ENCODE measurements at regions not wholly inside any gene's neighbourhood (a gene's known extent, or its start where the extent isn't known, plus 50 kb on each side); places are given as distances from the start of the nearest gene placed in this dataset.

- TF ChIP-seq CTCF (IDR thresholded peaks at IDR 0.05; ENCODE audit: low read depth, low read length) = no peak
- no peak for TF ChIP-seq MAX (IDR thresholded peaks at IDR 0.05; ENCODE audit: low read depth, low read length)
- no peak for TF ChIP-seq POLR2A (IDR thresholded peaks at IDR 0.05; ENCODE audit: extremely low read depth, insufficient read length)
- no peak for TF ChIP-seq MYC (IDR thresholded peaks at IDR 0.05; ENCODE audit: low read depth, low read length)
- no peak overlapping the region for H3K4me3 ChIP-seq (ENCODE audit: low read depth, low read length)
- no peak for DNase-seq (ENCODE audit: low read depth)
These were observed 348.4 kb upstream of the MEOX2 start for GRCh38 chr7:16034866-16035265.

- DNase-seq (ENCODE audit: low read depth) = no peak
- H3K4me3 ChIP-seq (ENCODE audit: low read depth, low read length) = no peak overlapping the region
- TF ChIP-seq CTCF (IDR thresholded peaks at IDR 0.05; ENCODE audit: low read depth, low read length) (no peak), MYC (IDR thresholded peaks at IDR 0.05; ENCODE audit: low read depth, low read length) (no peak), MAX (IDR thresholded peaks at IDR 0.05; ENCODE audit: low read depth, low read length) (no peak)
These were observed 347.9 kb upstream of the MEOX2 start for GRCh38 chr7:16034353-16034752.

- TF ChIP-seq MYC (IDR thresholded peaks at IDR 0.05; ENCODE audit: low read depth, low read length) = no peak
- no peak for TF ChIP-seq MAX (IDR thresholded peaks at IDR 0.05; ENCODE audit: low read depth, low read length)
- TF ChIP-seq POLR2A (IDR thresholded peaks at IDR 0.05; ENCODE audit: extremely low read depth, insufficient read length) = no peak
- TF ChIP-seq CTCF (IDR thresholded peaks at IDR 0.05; ENCODE audit: low read depth, low read length) = no peak
- no peak for DNase-seq (ENCODE audit: low read depth)
- no peak overlapping the region for H3K4me3 ChIP-seq (ENCODE audit: low read depth, low read length)
These were observed 346.8 kb upstream of the MEOX2 start for GRCh38 chr7:16033233-16033632.

- TF ChIP-seq POLR2A (IDR thresholded peaks at IDR 0.05; ENCODE audit: extremely low read depth, insufficient read length) = no peak
- no peak for TF ChIP-seq MAX (IDR thresholded peaks at IDR 0.05; ENCODE audit: low read depth, low read length)
- TF ChIP-seq MYC (IDR thresholded peaks at IDR 0.05; ENCODE audit: low read depth, low read length) = no peak
- no peak for TF ChIP-seq CTCF (IDR thresholded peaks at IDR 0.05; ENCODE audit: low read depth, low read length)
- no peak overlapping the region for H3K4me3 ChIP-seq (ENCODE audit: low read depth, low read length)
- DNase-seq (ENCODE audit: low read depth) = no peak
These were observed 342.2 kb upstream of the MEOX2 start for GRCh38 chr7:16028636-16029035.

GRCh38 chr7:16028103-16028502, 341.6 kb upstream of the MEOX2 start:
- DNase-seq (ENCODE audit: low read depth) = no peak
- no peak overlapping the region for H3K4me3 ChIP-seq (ENCODE audit: low read depth, low read length)
- TF ChIP-seq MAX (IDR thresholded peaks at IDR 0.05; ENCODE audit: low read depth, low read length) (no peak), CTCF (IDR thresholded peaks at IDR 0.05; ENCODE audit: low read depth, low read length) (no peak), MYC (IDR thresholded peaks at IDR 0.05; ENCODE audit: low read depth, low read length) (no peak), POLR2A (IDR thresholded peaks at IDR 0.05; ENCODE audit: extremely low read depth, insufficient read length) (no peak)

- TF ChIP-seq CTCF (IDR thresholded peaks at IDR 0.05; ENCODE audit: low read depth, low read length) (no peak), POLR2A (IDR thresholded peaks at IDR 0.05; ENCODE audit: extremely low read depth, insufficient read length) (no peak), MAX (IDR thresholded peaks at IDR 0.05; ENCODE audit: low read depth, low read length) (no peak), MYC (IDR thresholded peaks at IDR 0.05; ENCODE audit: low read depth, low read length) (no peak)
- no peak for DNase-seq (ENCODE audit: low read depth)
- H3K4me3 ChIP-seq (ENCODE audit: low read depth, low read length) = no peak overlapping the region
These were observed 340.9 kb upstream of the MEOX2 start for GRCh38 chr7:16027396-16027795.

Measured in NB4 (cell line).